K562 (cell line): ENCODE measurements at regions not wholly inside any gene's neighbourhood (a gene's known extent, or its start where the extent isn't known, plus 50 kb on each side); places are given as distances from the start of the nearest gene placed in this dataset.

ENCODE experiments used
- ARID3B ChIP-seq: fragments of 250-450 bp; sonication (Bioruptor Pico); IDR thresholded peaks from 2 replicates; pipeline ENCODE4 v1.4.0; 2020; ENCODE audit warnings: borderline replicate concordance
- CEBPG ChIP-seq, 3 experiments: fragments of 200-800 bp in 1 of 3; sonication (Bioruptor generic) in 1 of 3; sonication (generic) in 1 of 3; formaldehyde crosslinking in 1 of 3; IDR thresholded peaks in 2 of 3; conservative IDR thresholded peaks in 1 of 3; 2 replicates each; pipeline versions ENCODE4 v1.6.1 to v1.8.0; 2016 to 2022; ENCODE audit warnings: missing compliant biosample characterization in 2 of 3, missing genetic modification characterization in 2 of 3, mild to moderate bottlenecking in 1 of 3, missing genetic modification reagents in 1 of 3
- DEAF1 ChIP-seq: fragments of 450-650 bp; formaldehyde crosslinking; IDR thresholded peaks from 2 replicates; pipeline ENCODE4 v1.4.0; 2020; ENCODE audit warnings: mild to moderate bottlenecking, moderate library complexity
- DNMT1 ChIP-seq: fragments of 450-650 bp; IDR thresholded peaks from 2 replicates; pipeline ENCODE4 v1.6.1; 2016; ENCODE audit warnings: antibody characterized with exemption, mild to moderate bottlenecking
- EGR1 ChIP-seq: fragments of 450-650 bp; conservative IDR thresholded peaks from 2 replicates; pipeline ENCODE4 v1.6.1; 2017; ENCODE audit warnings: mild to moderate bottlenecking
- HINFP ChIP-seq: fragments of 450-650 bp; conservative IDR thresholded peaks from 2 replicates; pipeline ENCODE4 v1.6.1; 2016; ENCODE audit warnings: missing genetic modification characterization, low read depth, mild to moderate bottlenecking, control low read depth, missing compliant biosample characterization
- SAFB ChIP-seq: fragments of 200-400 bp; formaldehyde crosslinking; IDR thresholded peaks from 2 replicates; pipeline ENCODE4 v1.6.1; 2017; ENCODE audit warnings: low read depth, low read length, borderline replicate concordance
- ZNF232 ChIP-seq: sonication (generic); formaldehyde crosslinking; IDR thresholded peaks from 2 replicates; pipeline ENCODE4 v1.8.0; 2022; ENCODE audit warnings: mild to moderate bottlenecking, missing genetic modification reagents
- ZNF57 ChIP-seq: fragments of 450-650 bp; formaldehyde crosslinking; IDR thresholded peaks from 2 replicates; pipeline ENCODE4 v1.4.0; 2020; ENCODE audit warnings: mild to moderate bottlenecking, moderate library complexity

GRCh38 chr1:81556968-81557367, 243.8 kb upstream of the ADGRL2 start (continued):
- TF ChIP-seq ARID3B = no peak
- no peak for TF ChIP-seq DEAF1 (CRISPR knock-in tag)
- no peak for TF ChIP-seq ZNF232
- no peak for TF ChIP-seq CEBPG (CRISPR knock-in tag; IDR thresholded peaks at IDR 0.05)
- TF ChIP-seq CEBPG (tag; conservative IDR thresholded peaks at IDR 0.05 in 1 of 2, IDR thresholded peaks at IDR 0.05 in 1 of 2) = no peak
- TF ChIP-seq DNMT1 = no peak
- TF ChIP-seq EGR1 = no peak
- no peak for TF ChIP-seq HINFP (tag)
- TF ChIP-seq ZNF57 (CRISPR knock-in tag) = no peak
- no peak for TF ChIP-seq SAFB
- TF ChIP-seq, all 486 proteins: peak for 0
